ENCODE measurements at regions not wholly inside any gene's neighbourhood (a gene's known extent, or its start where the extent isn't known, plus 50 kb on each side); places are given as distances from the start of the nearest gene placed in this dataset.

DNA sequence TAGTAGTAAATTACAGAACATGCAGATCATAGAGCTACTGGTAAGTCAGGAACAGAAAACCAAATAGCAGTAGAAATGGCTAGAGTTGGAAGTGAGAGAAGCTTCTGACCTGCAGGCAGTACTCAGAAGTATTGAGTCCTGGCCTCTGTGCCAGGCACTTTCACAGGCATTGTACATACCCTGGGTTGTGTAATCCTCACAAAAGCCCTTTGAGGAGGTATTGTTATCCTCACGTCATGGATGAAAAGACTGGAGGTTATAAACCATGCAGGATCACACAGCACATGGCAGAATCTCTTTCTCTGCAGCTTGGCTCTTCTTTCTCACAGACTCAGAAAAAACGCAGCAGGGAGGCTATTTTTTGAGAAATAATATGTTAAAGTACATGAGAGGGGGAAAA is 789.3 kb upstream of the FAM98A start (continued):
- TF ChIP-seq, protein P1, sequence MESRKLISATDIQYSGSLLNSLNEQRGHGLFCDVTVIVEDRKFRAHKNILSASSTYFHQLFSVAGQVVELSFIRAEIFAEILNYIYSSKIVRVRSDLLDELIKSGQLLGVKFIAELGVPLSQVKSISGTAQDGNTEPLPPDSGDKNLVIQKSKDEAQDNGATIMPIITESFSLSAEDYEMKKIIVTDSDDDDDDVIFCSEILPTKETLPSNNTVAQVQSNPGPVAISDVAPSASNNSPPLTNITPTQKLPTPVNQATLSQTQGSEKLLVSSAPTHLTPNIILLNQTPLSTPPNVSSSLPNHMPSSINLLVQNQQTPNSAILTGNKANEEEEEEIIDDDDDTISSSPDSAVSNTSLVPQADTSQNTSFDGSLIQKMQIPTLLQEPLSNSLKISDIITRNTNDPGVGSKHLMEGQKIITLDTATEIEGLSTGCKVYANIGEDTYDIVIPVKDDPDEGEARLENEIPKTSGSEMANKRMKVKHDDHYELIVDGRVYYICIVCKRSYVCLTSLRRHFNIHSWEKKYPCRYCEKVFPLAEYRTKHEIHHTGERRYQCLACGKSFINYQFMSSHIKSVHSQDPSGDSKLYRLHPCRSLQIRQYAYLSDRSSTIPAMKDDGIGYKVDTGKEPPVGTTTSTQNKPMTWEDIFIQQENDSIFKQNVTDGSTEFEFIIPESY (IDR thresholded peaks at IDR 0.05), result no peak
- TF ChIP-seq GABPA (IDR thresholded peaks at IDR 0.05 in 1 of 2, conservative IDR thresholded peaks at IDR 0.05 in 1 of 2) (no peak), HNF4G (IDR thresholded peaks at IDR 0.05) (no peak), RAD21 (IDR thresholded peaks at IDR 0.05) (no peak), SP1 (IDR thresholded peaks at IDR 0.05) (no peak)
- TF ChIP-seq, protein P2, sequence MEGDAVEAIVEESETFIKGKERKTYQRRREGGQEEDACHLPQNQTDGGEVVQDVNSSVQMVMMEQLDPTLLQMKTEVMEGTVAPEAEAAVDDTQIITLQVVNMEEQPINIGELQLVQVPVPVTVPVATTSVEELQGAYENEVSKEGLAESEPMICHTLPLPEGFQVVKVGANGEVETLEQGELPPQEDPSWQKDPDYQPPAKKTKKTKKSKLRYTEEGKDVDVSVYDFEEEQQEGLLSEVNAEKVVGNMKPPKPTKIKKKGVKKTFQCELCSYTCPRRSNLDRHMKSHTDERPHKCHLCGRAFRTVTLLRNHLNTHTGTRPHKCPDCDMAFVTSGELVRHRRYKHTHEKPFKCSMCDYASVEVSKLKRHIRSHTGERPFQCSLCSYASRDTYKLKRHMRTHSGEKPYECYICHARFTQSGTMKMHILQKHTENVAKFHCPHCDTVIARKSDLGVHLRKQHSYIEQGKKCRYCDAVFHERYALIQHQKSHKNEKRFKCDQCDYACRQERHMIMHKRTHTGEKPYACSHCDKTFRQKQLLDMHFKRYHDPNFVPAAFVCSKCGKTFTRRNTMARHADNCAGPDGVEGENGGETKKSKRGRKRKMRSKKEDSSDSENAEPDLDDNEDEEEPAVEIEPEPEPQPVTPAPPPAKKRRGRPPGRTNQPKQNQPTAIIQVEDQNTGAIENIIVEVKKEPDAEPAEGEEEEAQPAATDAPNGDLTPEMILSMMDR (IDR thresholded peaks at IDR 0.05; ENCODE audit: low read depth, low read length, missing input control), result no peak

DNA sequence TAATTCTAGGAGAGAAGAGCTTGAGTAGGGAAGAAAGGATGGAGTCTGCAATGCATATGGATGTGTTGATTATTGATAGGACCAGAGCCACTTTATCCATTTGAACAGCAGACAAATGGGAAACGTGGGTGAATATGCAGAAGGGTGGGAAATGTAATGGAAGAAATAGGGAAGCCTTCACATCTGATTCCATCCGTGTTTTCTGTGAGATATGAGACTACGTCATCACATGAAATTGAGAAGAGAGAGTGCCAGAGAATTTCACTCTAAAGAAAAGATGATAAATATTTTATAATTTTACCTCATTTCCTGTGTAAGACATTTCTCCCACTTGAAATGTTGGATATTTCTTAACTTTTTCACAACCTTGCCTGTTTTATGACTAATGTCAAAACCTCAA is 788.4 kb upstream of the FAM98A start:
- no peaks in the 10 kb centered on the region for H3K9me3 ChIP-seq (ENCODE audit: control insufficient read depth in 4 of 4, low read length in 3 of 4)
- H3K4me1 ChIP-seq (ENCODE audit: control insufficient read depth in 4 of 4, insufficient read depth in 4 of 4, low read length in 3 of 4), result no peaks in the 10 kb centered on the region
- TF ChIP-seq RAD21 (IDR thresholded peaks at IDR 0.05) (no peak), HNF4A (conservative IDR thresholded peaks at IDR 0.05) (no peak), JUND (IDR thresholded peaks at IDR 0.05) (no peak), FOXA1 (IDR thresholded peaks at IDR 0.05) (no peak), GABPA (IDR thresholded peaks at IDR 0.05 in 1 of 2, conservative IDR thresholded peaks at IDR 0.05 in 1 of 2) (no peak), NR2F2 (IDR thresholded peaks at IDR 0.05) (no peak), FOXA2 (IDR thresholded peaks at IDR 0.05) (no peak), RXRA (IDR thresholded peaks at IDR 0.05) (no peak), EGR1 (IDR thresholded peaks at IDR 0.05; ENCODE audit: low read depth in 2 of 2) (no peak), SP1 (IDR thresholded peaks at IDR 0.05) (no peak), HNF4G (IDR thresholded peaks at IDR 0.05) (no peak), TAF1 (conservative IDR thresholded peaks at IDR 0.05) (no peak), YY1 (IDR thresholded peaks at IDR 0.05) (no peak)
- TF ChIP-seq, protein P3, sequence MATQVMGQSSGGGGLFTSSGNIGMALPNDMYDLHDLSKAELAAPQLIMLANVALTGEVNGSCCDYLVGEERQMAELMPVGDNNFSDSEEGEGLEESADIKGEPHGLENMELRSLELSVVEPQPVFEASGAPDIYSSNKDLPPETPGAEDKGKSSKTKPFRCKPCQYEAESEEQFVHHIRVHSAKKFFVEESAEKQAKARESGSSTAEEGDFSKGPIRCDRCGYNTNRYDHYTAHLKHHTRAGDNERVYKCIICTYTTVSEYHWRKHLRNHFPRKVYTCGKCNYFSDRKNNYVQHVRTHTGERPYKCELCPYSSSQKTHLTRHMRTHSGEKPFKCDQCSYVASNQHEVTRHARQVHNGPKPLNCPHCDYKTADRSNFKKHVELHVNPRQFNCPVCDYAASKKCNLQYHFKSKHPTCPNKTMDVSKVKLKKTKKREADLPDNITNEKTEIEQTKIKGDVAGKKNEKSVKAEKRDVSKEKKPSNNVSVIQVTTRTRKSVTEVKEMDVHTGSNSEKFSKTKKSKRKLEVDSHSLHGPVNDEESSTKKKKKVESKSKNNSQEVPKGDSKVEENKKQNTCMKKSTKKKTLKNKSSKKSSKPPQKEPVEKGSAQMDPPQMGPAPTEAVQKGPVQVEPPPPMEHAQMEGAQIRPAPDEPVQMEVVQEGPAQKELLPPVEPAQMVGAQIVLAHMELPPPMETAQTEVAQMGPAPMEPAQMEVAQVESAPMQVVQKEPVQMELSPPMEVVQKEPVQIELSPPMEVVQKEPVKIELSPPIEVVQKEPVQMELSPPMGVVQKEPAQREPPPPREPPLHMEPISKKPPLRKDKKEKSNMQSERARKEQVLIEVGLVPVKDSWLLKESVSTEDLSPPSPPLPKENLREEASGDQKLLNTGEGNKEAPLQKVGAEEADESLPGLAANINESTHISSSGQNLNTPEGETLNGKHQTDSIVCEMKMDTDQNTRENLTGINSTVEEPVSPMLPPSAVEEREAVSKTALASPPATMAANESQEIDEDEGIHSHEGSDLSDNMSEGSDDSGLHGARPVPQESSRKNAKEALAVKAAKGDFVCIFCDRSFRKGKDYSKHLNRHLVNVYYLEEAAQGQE (IDR thresholded peaks at IDR 0.05), result no peak
- TF ChIP-seq, protein P4, sequence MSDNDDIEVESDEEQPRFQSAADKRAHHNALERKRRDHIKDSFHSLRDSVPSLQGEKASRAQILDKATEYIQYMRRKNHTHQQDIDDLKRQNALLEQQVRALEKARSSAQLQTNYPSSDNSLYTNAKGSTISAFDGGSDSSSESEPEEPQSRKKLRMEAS (IDR thresholded peaks at IDR 0.05), result no peak
- TF ChIP-seq, protein P2 (IDR thresholded peaks at IDR 0.05; ENCODE audit: low read depth, low read length, missing input control), result no peak
- TF ChIP-seq, protein P1 (IDR thresholded peaks at IDR 0.05), result no peak
- TF ChIP-seq, protein P5, sequence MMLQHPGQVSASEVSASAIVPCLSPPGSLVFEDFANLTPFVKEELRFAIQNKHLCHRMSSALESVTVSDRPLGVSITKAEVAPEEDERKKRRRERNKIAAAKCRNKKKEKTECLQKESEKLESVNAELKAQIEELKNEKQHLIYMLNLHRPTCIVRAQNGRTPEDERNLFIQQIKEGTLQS (IDR thresholded peaks at IDR 0.05), result no peak
- no peaks in the 10 kb centered on the region for H3K36me3 ChIP-seq (ENCODE audit: control insufficient read depth in 4 of 4, insufficient read depth in 3 of 4, low read depth in 1 of 4, low read length in 3 of 4)
- H3K27ac ChIP-seq (ENCODE audit: low read depth in 1 of 2, low read length in 2 of 2), result no peak overlapping the region
- no peak for DNase-seq (ENCODE audit: low spot score)
- H3K4me3 ChIP-seq (ENCODE audit: low read depth in 1 of 3, low read length in 3 of 3), result no peak overlapping the region
- no peaks in the 10 kb centered on the region for H3K27me3 ChIP-seq (ENCODE audit: control insufficient read depth in 4 of 4, insufficient read depth in 4 of 4, low read length in 3 of 4)
- no peak overlapping the region for H3K9ac ChIP-seq (ENCODE audit: low read depth in 1 of 2, low read length in 2 of 2)
- whole genome bisulfite sequencing, result 71% methylated on average over 3 of the region's 3 CpGs
